ENCODE measurements at regions not wholly inside any gene's neighbourhood (a gene's known extent, or its start where the extent isn't known, plus 50 kb on each side); places are given as distances from the start of the nearest gene placed in this dataset.

- TF ChIP-seq CTCF (IDR thresholded peaks at IDR 0.05; ENCODE audit: low read depth, low read length, missing input control) (no peak), MAX (IDR thresholded peaks at IDR 0.05) (no peak)
These were observed 430.4 kb downstream of the MTX2 start for GRCh38 chr2:176699644-176700043.
